ENCODE measurements at regions not wholly inside any gene's neighbourhood (a gene's known extent, or its start where the extent isn't known, plus 50 kb on each side); places are given as distances from the start of the nearest gene placed in this dataset.
"Not testable (repeated sequence)": the region's sequence is repeated elsewhere in the genome, so short reads cannot be mapped to it uniquely, and the experiment has no call there.

- no peak for DNase-seq (ENCODE audit: low spot score)
These were observed 129.8 kb downstream of the SEC23A start for GRCh38 chr14:38973083-38973700.

GRCh38 chr14:38972511-38972910 lies 130.5 kb downstream of the SEC23A start:
- no peak for DNase-seq (ENCODE audit: low spot score)

- DNase-seq (ENCODE audit: low spot score): no peak
These were observed 131.6 kb downstream of the SEC23A start for GRCh38 chr14:38971258-38971921.

- DNase-seq (ENCODE audit: low spot score): no peak
These were observed 138.4 kb downstream of the SEC23A start for GRCh38 chr14:38964630-38965029.

GRCh38 chr14:38960946-38961531 lies 142.0 kb downstream of the SEC23A start:
- no peak for DNase-seq (ENCODE audit: low spot score)

- DNase-seq (ENCODE audit: low spot score): no peak
These were observed 144.0 kb downstream of the SEC23A start for GRCh38 chr14:38959021-38959420.

- no peak for DNase-seq (ENCODE audit: low spot score)
These were observed 144.4 kb downstream of the SEC23A start for GRCh38 chr14:38958589-38958988.

GRCh38 chr14:38951451-38951850 lies 151.6 kb downstream of the SEC23A start:
- no peak for DNase-seq (ENCODE audit: low spot score)

GRCh38 chr14:38950676-38951075 lies 152.4 kb downstream of the SEC23A start:
- DNase-seq (ENCODE audit: low spot score): no peak

- DNase-seq (ENCODE audit: low spot score): no peak
These were observed 154.5 kb downstream of the SEC23A start for GRCh38 chr14:38948576-38948975.

- DNase-seq (ENCODE audit: low spot score): no peak
These were observed 154.9 kb downstream of the SEC23A start for GRCh38 chr14:38948171-38948570.

- no peak for DNase-seq (ENCODE audit: low spot score)
These were observed 155.7 kb downstream of the SEC23A start for GRCh38 chr14:38947343-38947742.

- DNase-seq (ENCODE audit: low spot score): no peak
These were observed 158.3 kb downstream of the SEC23A start for GRCh38 chr14:38944691-38945090.

- no peak for DNase-seq (ENCODE audit: low spot score)
These were observed 161.5 kb downstream of the SEC23A start for GRCh38 chr14:38941488-38941887.

- DNase-seq (ENCODE audit: low spot score): not testable (repeated sequence)
These were observed 170.4 kb downstream of the SEC23A start for GRCh38 chr14:38932653-38933000.

- no peak for DNase-seq (ENCODE audit: low spot score)
These were observed 170.9 kb downstream of the SEC23A start for GRCh38 chr14:38931969-38932652.

- no peak for DNase-seq (ENCODE audit: low spot score)
These were observed 172.1 kb downstream of the SEC23A start for GRCh38 chr14:38930898-38931297.

GRCh38 chr14:38930022-38930421 lies 173.0 kb downstream of the SEC23A start:
- DNase-seq (ENCODE audit: low spot score): no peak

GRCh38 chr14:38929416-38929815 lies 173.6 kb downstream of the SEC23A start:
- no peak for DNase-seq (ENCODE audit: low spot score)

- DNase-seq (ENCODE audit: low spot score): not testable (repeated sequence)
These were observed 181.1 kb downstream of the SEC23A start for GRCh38 chr14:38921893-38922292.

- no peak for DNase-seq (ENCODE audit: low spot score)
These were observed 187.9 kb downstream of the SEC23A start for GRCh38 chr14:38915125-38915524.

GRCh38 chr14:38910092-38910491 lies 192.9 kb downstream of the SEC23A start:
- DNase-seq (ENCODE audit: low spot score): no peak

GRCh38 chr14:38904959-38905358 lies 198.1 kb downstream of the SEC23A start:
- no peak for DNase-seq (ENCODE audit: low spot score)

All from ureter (tissue), 1 donor.